LoVo (cell line): ENCODE measurements at regions not wholly inside any gene's neighbourhood (a gene's known extent, or its start where the extent isn't known, plus 50 kb on each side); places are given as distances from the start of the nearest gene placed in this dataset.

ENCODE experiments used
- DNase-seq: peaks from one replicate; pipeline ENCODE4 v3.0.0-alpha.2; 2016; ENCODE audit warnings: low spot score

DNA sequence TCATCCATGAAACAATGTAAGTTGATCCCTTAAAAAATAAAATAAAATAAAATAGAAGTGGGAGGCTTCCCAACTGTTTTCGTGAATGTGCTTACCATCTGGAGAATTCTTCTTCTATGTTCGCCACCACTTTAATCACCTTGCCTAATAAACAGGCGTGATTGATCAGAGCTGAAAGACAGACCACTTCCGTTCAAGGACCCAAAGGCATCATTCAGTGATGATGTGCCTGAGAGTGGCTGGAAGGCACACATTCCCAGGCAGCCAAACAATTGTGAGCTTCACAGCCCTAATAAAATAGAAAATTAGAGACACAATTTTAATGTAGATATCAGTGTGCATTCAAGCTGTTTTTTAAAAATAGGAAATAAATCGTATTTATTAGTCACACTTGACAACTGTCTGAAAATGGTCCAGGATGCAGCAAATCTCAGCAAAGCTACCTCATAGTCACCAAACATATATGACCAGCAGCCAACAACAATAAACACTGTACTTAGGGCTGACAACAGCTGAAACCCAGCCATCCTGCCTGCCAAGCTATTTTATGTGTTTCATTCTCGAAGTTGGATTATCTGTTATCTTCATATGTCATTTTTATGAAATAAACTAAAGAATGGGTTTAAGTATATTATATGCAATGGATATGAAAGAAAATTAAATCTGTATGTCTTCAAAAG is 163.2 kb upstream of the FAM9B start:
- no peak for DNase-seq

DNA sequence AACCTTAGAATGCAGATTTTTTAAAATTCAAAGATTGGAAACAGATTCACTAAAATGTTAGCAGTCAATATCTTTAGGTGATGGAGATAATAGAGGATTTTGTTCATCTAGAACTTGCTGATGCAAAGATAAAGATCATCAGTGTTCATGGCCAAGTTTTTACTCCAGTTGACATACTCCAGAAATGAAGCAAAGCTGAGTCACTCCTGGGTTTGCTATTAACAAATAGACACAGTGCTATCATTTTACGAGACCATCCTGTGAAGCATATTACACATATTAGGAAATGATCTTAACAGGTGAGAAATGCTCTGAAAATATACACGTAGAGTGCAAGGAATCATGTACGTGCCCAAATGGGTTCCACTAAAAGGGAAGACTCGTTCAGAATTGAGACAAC is 170.6 kb upstream of the FAM9B start:
- DNase-seq, result no peak

DNA sequence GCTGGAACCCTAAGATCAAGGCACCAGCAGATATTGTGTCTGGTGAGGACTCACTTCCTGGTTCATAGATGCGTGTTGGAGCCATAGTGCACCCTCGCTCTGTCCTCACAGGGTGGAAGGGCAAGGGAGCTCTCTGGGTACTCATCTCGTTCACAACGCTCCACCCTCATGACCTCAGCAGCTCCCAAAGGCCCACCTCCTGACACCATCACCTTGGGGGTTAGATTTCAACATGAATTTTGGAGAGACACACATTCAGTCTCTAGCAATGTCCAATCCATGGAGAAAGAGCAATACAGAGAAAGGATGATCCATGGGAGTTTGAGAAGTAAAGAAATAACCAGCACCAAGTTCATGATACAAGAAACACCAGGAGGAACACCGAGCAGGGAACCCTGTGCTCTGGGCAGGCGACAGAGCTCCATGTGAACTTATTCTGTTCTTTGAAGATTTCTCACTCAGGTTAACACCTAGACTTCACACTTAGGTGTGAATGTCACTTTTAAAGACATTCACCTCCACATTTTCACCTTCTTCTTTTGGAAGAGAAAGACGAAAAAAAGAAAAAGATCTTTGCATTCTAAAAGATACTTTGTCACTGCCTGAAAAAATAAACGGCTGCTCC is 171.8 kb upstream of the FAM9B start:
- no peak for DNase-seq

DNA sequence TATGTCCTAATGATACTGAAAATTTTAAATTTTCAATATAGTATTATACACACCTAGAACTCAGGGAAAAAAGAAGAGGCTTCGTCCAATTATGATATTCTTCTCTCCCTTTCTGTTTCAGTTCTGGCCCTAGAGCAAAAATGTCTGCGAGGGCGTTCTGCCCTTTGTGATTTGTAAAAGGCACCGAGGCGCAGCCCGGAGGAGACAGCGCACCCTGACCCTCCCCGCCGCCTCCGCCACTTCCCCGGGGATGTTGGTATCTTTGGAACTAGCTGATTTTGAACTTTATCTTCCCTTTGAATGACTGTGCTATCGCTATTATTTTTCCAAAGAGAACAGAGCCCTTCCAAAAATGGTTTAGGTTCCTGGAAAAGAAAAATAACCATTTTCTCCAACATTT is 173.2 kb upstream of the FAM9B start:
- no peak for DNase-seq

DNA sequence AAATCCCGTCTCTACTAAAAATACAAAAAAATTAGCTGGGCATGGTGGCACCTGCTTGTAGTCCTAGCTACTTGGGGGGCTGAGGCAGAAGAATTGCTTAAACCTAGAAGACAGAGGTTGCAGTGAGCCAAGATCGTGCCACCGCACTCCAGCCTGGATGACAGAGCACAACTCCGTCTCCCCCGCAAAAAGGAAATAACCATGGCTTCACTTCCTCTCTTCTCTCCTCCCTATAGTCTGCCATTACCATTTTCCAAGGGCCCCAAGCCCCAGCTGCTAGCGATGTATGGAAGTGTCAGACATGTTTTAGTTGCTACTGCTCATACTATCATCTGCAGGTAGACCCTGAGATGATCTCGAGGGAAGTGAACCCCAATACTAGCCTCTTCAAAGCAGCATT is 177.3 kb upstream of the FAM9B start:
- no peak for DNase-seq

DNA sequence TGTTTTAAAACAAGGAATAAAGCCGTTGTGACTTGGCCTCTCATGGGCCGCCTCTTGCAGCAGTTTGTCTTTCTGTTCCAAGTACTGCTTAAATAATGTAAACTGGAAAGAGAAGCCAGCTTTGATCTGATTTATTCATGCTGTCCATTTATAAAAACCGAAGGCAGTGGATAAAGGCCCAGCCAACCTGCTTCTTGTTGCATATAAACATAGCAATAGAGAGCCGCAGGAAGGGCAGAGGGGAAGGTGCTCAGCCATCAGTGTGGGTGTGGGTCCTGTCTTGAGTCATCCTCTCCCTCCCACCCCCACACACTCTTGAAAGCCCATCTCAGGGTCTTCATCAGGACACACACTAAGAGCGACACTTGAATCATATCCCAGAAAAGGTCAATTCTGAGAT is 187.9 kb upstream of the FAM9B start:
- DNase-seq, result no peak

DNA sequence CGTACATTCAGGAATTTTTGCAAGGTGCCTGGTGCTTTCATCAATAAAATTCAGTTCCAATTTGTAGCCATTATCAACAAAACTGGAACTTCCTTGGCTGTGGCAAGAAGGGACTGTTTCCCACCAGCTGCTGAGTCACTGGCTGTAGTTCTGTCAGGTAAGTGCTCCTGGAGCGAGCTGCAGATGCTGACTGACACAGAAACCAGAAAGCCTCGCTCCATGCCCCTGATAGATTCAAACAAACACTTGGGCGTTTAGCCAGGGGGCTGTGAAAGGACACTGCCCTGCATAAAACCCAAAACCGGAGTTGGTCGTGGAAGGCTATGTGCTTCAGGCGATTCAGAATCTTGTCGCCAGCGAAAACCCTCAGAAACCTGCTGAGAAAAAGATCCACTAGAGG is 188.4 kb upstream of the FAM9B start:
- no peak for DNase-seq

DNA sequence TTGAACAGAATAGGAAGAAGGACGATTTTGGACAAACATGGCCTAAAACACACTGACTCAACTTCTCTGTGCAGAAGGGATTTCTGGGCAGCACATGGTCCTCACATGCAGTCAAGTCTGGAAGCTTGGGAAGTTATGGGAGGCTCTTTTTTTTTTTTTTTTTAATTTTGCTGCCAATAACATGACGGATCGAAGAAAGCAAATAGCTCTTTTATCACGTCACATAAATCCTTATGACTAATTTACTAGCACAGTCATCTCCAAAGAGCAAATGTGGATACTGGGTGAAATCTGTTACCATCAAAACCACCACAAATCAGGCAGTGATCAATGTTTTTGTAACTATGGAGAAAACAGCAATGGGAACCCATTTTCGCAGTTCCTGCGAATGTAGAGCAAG is 193.3 kb upstream of the FAM9B start:
- DNase-seq, result no peak

DNA sequence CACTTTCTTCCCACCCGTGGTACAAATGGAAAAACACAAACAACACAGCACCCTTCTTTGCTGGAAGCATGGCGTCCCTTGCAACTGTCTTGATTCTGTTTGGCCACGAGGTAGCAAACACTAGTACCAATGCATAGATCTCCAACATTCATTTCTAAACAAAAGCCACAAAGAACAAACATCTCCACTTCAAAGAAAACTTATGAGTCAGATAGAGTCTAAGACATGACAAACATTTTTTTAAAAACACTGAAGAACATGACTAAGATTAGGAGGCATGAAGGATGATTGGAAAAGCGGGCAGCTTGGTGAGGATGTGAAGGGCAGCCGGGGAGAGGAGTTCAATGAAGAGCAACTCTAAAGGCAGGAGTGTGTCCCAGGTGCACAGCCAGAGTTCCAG is 197.6 kb upstream of the FAM9B start:
- peak; percentile 1 for DNase-seq

DNA sequence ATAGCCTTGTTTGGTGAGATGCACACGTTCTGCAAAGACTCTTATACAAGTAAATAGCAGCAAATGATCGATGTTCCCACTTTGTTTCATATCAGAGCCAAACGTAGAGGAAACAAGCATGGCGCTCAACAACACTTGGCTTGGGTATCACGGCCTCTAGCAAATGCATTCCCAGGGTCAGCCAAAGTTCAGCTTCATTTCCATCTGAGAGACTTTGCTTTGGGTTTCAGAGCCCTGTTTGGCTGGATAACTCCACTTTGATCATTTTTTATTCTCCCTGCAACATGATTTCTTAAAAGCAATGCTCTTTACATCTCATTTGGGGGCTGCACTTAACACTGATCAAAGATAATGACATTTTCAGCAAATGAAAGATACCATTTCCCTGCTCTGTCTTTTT is 199.2 kb upstream of the FAM9B start:
- no peak for DNase-seq

DNA sequence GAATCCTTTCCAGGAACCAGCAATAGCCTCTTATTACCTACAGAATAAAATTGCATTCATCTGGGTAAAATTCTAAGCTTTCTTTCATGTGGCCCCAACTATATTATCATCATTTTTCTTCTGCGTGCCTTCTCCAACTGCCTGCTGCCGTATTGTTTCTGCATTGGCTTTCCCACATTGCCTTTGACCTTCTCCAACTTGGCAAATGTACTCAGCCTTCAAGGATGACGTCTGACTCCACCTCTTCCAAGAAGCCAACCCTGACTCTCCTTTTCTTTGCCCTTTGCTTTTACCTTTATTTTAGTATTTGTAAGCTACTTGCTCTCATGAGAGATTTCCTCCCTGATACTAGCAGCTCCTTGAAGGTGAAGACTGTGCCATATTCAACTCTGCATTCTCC is 200.4 kb upstream of the FAM9B start:
- no peak for DNase-seq

DNA sequence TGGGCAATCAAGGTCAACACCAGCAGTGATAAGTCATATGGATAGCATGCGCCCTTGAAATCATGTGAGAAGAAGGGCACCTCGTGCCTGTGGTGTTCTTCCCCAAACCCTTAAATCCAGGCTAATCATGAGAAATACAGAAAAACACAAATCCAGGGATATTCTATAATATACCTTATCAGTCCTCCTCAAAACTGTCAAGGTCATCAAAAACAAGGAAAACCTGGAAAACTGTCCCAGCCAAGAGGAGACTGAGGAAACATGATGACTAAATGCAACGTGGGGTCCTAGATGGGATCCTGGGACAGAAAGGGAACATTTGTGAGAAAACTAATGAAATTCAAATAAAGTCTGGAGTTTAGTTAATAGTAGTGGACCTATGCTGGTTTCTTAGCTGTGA is 201.8 kb upstream of the FAM9B start:
- no peak for DNase-seq

DNA sequence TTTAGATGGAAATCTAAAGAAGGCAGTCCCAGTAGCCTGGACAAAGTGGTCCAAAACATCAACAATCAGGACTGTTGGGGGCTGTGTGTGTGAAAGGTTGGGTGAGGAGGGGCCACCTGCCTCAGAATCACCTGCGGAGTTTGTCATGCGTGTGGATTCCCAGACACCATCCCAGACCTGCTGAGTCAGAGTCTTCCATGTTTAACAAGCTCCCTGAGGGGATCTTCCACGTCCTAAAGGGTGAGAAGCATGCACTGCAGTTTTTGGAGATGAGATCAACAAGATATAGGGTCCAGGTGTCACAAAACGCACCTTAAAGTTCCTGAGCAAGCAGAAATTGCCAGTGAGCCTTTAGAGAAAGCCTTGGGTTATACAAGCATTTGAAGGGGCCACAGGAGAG is 207.0 kb upstream of the FAM9B start:
- no peak for DNase-seq

DNA sequence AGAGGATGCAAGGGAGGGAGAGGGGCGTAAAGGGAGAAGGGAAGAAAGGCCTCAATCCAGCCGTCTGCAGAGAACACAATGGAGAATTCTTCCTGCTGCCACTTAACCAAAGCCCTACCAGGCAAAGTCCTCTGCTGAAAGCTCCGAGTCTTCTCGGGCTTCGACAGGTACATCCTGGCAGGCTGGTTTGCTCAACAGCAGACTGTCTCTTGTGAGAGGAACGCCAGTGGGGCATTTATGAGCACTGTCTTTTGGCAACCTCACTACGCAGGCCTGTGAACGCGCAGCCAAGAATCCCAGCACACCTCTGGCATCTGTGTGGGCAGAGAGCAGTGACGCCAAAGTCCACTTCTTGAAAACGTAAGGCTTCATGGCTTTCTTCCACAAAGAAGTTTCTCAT is 207.5 kb upstream of the FAM9B start:
- no peak for DNase-seq

DNA sequence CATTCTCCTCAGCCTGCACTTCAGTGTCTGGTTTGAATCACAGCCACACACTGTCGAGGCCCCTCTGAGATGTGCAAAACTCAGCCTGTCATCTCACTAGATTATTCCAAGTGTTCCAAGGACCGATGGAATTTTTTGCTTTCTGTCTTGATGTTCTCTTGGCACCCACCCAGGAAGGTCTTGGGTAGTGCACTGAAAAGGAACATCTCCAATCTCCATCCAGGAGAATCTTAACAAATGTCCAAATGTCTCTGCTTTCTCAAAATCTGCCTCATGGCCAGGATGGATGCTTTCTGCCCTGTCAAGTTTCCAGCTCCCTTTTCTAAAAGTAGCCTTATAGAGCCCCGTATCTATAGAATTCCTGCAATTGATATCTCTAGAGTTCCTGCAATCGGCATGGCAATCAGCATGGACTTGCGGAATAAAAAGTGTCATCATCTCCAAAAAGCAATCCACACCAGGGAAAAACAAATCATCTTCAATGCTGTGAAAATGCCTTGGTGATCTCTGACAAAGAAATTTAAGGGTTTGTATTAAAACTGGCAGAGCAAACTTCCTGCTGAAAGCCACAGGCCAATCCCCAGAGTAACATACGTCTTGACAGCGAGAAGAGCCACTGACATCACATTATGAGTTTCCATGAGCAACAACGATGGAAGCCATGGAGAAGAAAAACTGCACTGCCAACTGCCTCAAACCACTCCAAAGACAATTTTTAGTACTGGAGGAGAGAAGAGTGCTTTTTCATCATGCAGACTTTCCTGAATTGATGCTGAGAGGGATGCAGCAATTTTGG is 215.3 kb upstream of the FAM9B start:
- no peak for DNase-seq

DNA sequence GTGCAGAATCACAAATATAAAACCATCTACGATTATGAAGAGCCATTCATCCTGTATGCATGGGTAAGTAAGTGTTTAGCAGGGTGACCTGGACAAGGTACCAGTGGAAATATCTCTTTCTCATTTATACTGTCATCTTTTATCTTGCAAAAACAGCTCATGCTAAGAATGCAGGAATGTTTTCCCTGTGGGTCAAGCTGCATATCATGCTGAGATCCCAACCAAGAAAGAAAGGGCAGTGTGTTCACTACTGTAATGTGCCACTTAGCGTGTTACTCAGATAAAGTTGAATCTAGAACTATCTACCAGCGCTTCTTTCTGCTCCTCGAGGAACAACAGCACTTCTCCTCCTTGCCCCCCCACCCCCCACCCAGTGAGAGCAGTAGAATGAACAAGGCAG is 212.7 kb upstream of the TBL1X start:
- DNase-seq, result no peak

DNA sequence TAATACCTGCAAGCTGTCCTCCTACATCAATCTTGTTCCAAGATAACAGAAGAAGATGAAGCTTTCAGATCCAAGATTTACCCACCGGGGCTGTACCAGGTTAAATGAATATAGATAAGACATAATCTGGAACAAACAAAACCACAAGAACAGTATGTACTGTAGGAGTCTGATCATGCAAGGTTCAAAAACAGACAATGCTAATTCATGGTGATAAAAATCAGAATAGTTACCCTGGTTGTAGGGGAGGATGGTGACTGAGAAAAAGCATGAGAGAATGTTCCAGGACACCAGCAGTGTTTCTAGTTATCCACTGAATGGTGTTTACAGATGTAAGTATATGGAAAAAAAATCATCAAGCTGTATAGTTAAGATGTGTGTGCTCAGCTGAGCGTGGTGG is 211.6 kb upstream of the TBL1X start:
- no peak for DNase-seq

DNA sequence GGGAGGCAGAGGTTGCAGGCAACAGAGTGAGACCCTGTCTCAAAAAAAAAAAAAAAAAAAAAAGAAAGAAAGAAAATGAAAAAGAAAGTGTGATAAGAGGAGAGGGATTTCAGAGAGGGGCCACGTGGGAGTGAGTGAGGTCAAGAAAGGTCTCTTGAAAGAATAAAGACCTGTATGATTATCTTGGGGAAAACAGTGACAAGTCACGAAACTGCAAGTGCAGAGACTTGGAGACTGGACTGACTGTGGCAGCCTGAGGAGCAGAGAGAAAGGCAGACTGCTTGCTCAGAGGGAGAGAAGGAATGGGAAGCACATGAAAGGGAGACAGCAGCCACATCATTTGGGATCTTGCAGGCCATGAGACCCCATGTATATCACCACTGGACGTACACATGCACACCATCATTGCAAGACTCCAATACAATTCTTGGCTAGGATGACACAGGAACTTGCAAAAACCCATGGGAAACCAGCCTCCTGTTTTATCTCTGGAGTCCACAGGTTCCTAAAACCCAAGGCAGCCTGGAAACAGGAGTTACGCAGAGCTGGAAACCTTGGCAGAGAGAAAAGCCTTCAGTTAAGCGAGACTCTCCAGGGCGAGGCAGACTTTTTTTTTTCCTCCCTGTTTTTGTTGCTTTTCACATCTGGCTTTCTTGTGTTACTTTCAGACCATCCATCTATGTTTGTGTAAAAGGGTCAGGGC is 207.0 kb upstream of the TBL1X start:
- no peak for DNase-seq

DNA sequence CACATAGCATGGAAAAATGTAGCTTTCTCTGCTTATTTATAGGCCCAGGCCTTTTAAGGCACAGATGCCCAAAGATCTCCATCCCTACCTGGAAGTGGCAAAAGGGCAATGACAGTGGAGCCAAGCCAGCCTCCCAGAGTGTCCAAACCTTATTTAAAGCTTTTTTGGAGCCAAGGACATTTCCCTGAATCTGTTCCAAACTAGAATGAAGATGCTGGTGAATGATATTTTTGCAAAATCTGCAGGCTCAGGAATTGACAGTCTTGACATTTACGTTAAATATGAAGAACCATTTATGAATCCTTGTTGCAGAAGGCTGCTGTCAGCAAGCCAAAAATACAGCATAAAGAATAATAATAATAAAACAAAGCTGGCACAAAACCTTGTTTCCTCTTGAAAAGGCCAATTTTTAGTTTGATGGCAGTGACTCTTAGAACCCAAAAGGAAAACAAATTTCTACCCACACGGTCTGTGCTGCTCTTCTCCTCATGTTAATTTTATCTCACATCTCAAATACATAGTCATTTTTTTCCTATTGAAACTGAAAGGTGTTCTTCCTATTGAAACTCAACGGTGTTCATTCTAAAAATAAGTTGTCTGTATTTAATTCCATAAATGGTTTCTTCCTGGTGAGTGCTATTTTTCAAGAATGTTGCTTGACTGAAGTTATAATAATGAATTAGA is 206.3 kb upstream of the TBL1X start:
- DNase-seq, result no peak

DNA sequence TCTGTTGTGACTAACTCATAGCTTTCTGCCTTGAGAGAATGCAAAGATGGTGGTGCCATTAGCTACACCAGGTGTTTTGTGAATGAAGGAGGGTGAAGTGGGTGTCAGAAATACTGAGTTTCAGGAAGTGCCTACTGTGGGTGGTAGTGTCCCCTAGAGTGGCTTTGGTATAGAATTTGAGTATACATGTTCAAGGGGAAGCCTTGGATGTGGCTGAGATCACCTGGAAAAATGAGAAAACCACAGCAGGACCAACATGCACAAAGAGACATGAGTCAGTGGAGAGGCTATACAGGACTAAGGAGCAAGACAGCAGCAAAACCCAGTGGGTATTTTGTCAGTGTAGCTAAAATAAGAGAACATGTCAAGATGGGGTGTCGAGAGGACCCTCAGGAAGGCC is 204.3 kb upstream of the TBL1X start:
- DNase-seq, result no peak

DNA sequence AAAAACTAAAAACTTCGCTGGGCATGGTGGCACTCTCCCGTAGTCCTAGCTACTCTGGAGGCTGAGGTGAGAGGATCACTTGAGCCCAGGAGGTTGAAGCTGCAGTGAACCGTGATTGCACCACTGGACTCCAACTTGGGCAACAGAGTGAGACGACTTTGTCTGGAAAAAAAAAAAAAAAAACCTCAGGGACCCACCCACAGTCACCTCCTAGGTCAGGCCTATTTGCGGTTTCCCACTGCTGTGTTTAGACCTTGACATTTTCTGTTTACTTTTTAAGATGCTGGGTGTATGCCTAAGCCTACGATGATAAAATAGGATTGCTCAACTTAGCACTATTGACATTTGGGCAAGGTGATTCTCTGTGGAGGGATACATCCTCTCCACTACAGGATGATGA is 197.4 kb upstream of the TBL1X start:
- DNase-seq, result peak; percentile 1

DNA sequence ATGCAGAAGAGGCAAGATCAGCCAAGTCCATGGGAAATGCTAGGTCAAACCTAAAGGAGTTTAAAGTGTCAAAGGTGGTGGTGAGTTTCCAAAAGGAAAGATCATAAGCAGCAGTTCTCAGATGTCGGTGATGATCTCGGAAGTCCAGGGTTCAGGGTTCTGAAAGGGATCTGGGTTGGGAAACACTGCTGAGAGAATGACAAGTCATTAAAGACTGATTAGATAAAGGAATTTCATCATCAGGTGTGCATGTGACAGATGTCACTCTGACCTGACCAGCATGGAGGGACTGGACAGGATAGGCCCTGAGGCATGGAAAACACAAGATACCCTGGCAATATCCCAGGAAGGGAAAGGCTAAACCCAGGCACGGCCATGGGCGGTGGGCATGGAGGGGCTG is 195.7 kb upstream of the TBL1X start:
- DNase-seq, result no peak
